ENCODE measurements at regions not wholly inside any gene's neighbourhood (a gene's known extent, or its start where the extent isn't known, plus 50 kb on each side); places are given as distances from the start of the nearest gene placed in this dataset.

DNA sequence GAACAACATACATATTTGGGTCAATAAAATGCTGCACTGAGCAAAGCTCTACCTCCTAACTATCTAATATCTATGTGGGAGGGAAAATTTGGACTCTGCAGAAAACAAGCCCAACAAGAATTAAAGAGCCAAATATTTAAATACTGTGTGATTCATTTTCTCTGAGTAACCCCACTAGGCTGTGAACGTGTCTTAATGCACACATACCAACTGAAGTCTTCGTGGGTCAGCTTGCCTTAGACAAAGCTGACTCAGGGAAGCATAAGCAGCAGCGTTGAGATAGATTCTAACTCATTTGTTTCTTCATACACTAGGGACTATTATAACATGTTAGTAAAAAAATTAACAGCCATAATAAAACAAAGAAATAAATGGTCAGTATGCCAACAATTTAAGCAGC is 114.3 kb downstream of the GJA1 start:
- Histone ChIP-seq H3K79me2 (replicated peaks; ENCODE audit: insufficient read depth, low read length) (no peaks in the 10 kb centered on the region), H3K4me3 (ENCODE audit: low read length) (no peak overlapping the region), H3K36me3 (ENCODE audit: insufficient read depth, low read length) (no peaks in the 10 kb centered on the region), H3K9me3 (ENCODE audit: low read length) (no peaks in the 10 kb centered on the region), H3K9me2 (ENCODE audit: insufficient read depth, low read length) (no peaks in the 10 kb centered on the region), H2AFZ (ENCODE audit: low read depth, low read length) (no peak overlapping the region), H4K20me1 (ENCODE audit: insufficient read depth) (no peaks in the 10 kb centered on the region), H3K9ac (ENCODE audit: low read length) (no peak overlapping the region), H3K4me2 (ENCODE audit: low read length) (no peak overlapping the region), H3F3A (ENCODE audit: insufficient read depth, low read length, poor library complexity, severe bottlenecking) (no peaks in the 10 kb centered on the region), H3K27ac (ENCODE audit: low read length) (no peak overlapping the region), H3K27me3 (ENCODE audit: insufficient read depth, low read depth, low read length) (no peaks in the 10 kb centered on the region)
- TF ChIP-seq EZH2 (IDR thresholded peaks at IDR 0.05; ENCODE audit: borderline replicate concordance, insufficient read depth, low read length, poor library complexity, severe bottlenecking) (no peak), MXI1 (conservative IDR thresholded peaks at IDR 0.05; ENCODE audit: poor library complexity, severe bottlenecking) (no peak), EP300 (conservative IDR thresholded peaks at IDR 0.05; ENCODE audit: poor library complexity, severe bottlenecking) (no peak), RAD21 (conservative IDR thresholded peaks at IDR 0.05) (no peak), POLR2AphosphoS5 (IDR thresholded peaks at IDR 0.05) (no peak), SMC3 (conservative IDR thresholded peaks at IDR 0.05; ENCODE audit: poor library complexity) (no peak)
- TF ChIP-seq, protein P1, sequence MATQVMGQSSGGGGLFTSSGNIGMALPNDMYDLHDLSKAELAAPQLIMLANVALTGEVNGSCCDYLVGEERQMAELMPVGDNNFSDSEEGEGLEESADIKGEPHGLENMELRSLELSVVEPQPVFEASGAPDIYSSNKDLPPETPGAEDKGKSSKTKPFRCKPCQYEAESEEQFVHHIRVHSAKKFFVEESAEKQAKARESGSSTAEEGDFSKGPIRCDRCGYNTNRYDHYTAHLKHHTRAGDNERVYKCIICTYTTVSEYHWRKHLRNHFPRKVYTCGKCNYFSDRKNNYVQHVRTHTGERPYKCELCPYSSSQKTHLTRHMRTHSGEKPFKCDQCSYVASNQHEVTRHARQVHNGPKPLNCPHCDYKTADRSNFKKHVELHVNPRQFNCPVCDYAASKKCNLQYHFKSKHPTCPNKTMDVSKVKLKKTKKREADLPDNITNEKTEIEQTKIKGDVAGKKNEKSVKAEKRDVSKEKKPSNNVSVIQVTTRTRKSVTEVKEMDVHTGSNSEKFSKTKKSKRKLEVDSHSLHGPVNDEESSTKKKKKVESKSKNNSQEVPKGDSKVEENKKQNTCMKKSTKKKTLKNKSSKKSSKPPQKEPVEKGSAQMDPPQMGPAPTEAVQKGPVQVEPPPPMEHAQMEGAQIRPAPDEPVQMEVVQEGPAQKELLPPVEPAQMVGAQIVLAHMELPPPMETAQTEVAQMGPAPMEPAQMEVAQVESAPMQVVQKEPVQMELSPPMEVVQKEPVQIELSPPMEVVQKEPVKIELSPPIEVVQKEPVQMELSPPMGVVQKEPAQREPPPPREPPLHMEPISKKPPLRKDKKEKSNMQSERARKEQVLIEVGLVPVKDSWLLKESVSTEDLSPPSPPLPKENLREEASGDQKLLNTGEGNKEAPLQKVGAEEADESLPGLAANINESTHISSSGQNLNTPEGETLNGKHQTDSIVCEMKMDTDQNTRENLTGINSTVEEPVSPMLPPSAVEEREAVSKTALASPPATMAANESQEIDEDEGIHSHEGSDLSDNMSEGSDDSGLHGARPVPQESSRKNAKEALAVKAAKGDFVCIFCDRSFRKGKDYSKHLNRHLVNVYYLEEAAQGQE (IDR thresholded peaks at IDR 0.05; ENCODE audit: borderline replicate concordance), result no peak
- TF ChIP-seq, protein P2, sequence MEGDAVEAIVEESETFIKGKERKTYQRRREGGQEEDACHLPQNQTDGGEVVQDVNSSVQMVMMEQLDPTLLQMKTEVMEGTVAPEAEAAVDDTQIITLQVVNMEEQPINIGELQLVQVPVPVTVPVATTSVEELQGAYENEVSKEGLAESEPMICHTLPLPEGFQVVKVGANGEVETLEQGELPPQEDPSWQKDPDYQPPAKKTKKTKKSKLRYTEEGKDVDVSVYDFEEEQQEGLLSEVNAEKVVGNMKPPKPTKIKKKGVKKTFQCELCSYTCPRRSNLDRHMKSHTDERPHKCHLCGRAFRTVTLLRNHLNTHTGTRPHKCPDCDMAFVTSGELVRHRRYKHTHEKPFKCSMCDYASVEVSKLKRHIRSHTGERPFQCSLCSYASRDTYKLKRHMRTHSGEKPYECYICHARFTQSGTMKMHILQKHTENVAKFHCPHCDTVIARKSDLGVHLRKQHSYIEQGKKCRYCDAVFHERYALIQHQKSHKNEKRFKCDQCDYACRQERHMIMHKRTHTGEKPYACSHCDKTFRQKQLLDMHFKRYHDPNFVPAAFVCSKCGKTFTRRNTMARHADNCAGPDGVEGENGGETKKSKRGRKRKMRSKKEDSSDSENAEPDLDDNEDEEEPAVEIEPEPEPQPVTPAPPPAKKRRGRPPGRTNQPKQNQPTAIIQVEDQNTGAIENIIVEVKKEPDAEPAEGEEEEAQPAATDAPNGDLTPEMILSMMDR (IDR thresholded peaks at IDR 0.05; ENCODE audit: poor library complexity, severe bottlenecking), result no peak

DNA sequence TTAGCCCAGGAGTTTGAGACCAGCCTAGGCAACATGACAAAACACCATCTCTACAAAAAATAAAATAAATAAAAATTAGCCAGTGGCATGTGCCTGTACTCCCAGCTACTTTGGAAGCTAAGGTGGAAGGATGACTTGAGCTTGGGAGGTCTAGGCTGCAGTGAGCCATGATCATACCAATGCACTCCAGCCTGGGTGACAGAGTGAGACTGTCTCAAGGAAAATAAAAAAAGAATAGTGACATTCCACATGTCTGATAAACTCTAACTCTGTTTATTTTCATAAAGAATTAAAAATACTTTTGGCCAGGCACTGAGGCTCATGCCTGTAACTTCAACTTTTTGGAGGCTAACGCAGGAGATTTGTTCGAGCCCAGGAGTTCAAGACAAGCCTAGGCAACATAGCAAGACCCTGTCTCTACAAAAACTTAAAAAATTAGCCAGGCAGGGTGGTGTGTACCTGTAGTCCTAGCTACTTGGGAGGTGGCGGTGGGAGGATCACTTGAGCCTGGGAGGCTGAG is 115.1 kb downstream of the GJA1 start:
- H3K4me3 ChIP-seq (ENCODE audit: low read length), result no peak overlapping the region
- no peak overlapping the region for H3K9ac ChIP-seq (ENCODE audit: low read length)
- H2AFZ ChIP-seq (ENCODE audit: low read depth, low read length), result no peak overlapping the region
- H3K27ac ChIP-seq (ENCODE audit: low read length), result no peak overlapping the region
- H3K36me3 ChIP-seq (ENCODE audit: insufficient read depth, low read length), result no peaks in the 10 kb centered on the region
- no peaks in the 10 kb centered on the region for H3K79me2 ChIP-seq (replicated peaks; ENCODE audit: insufficient read depth, low read length)
- H3K4me2 ChIP-seq (ENCODE audit: low read length), result no peak overlapping the region
- no peaks in the 10 kb centered on the region for H3F3A ChIP-seq (ENCODE audit: insufficient read depth, low read length, poor library complexity, severe bottlenecking)
- TF ChIP-seq, protein P2 (IDR thresholded peaks at IDR 0.05; ENCODE audit: poor library complexity, severe bottlenecking), result no peak
- TF ChIP-seq, protein P1 (IDR thresholded peaks at IDR 0.05; ENCODE audit: borderline replicate concordance), result no peak
- TF ChIP-seq TAF1 (IDR thresholded peaks at IDR 0.05; ENCODE audit: low read depth) (no peak), MXI1 (conservative IDR thresholded peaks at IDR 0.05; ENCODE audit: poor library complexity, severe bottlenecking) (no peak), EP300 (conservative IDR thresholded peaks at IDR 0.05; ENCODE audit: poor library complexity, severe bottlenecking) (no peak), RAD21 (conservative IDR thresholded peaks at IDR 0.05) (no peak), POLR2AphosphoS5 (IDR thresholded peaks at IDR 0.05) (no peak), SMC3 (conservative IDR thresholded peaks at IDR 0.05; ENCODE audit: poor library complexity) (no peak), EZH2 (IDR thresholded peaks at IDR 0.05; ENCODE audit: borderline replicate concordance, insufficient read depth, low read length, poor library complexity, severe bottlenecking) (no peak)
- H4K20me1 ChIP-seq (ENCODE audit: insufficient read depth), result no peaks in the 10 kb centered on the region
- no peaks in the 10 kb centered on the region for H3K9me3 ChIP-seq (ENCODE audit: low read length)
- H3K27me3 ChIP-seq (ENCODE audit: insufficient read depth, low read depth, low read length), result no peaks in the 10 kb centered on the region
- H3K9me2 ChIP-seq (ENCODE audit: insufficient read depth, low read length), result no peaks in the 10 kb centered on the region
